Urothelium cell line (cell line): ENCODE measurements at regions not wholly inside any gene's neighbourhood (a gene's known extent, or its start where the extent isn't known, plus 50 kb on each side); places are given as distances from the start of the nearest gene placed in this dataset.

Source experiments
- DNase-seq: peaks from one replicate; pipeline ENCODE4 v3.0.0; 2011; ENCODE audit warnings: low spot score, mixed read lengths
- FAIRE-seq: peaks from 2 replicates; lab custom pipeline; 2011; peaks lifted over from hg19 to GRCh38; lab: Jason Lieb, UNC

GRCh38 chr16:74100395-74101326 is 196.0 kb upstream of the PSMD7 start:
- no peak for FAIRE-seq
- no peak for DNase-seq

GRCh38 chr16:74099530-74099929 is 197.1 kb upstream of the PSMD7 start:
- DNase-seq (no peak), FAIRE-seq (no peak)

GRCh38 chr16:74094962-74095361 is 201.7 kb upstream of the PSMD7 start:
- no peak for DNase-seq
- no peak for FAIRE-seq

GRCh38 chr16:74094514-74094913 is 202.1 kb upstream of the PSMD7 start:
- no peak for DNase-seq

GRCh38 chr16:74092336-74092735 is 204.3 kb upstream of the PSMD7 start:
- no peak for FAIRE-seq
- DNase-seq: no peak

More at GRCh38 chr16:74094514-74094913, 202.1 kb upstream of the PSMD7 start:
- FAIRE-seq: no peak

GRCh38 chr16:74090871-74091270 is 205.7 kb upstream of the PSMD7 start:
- no peak for DNase-seq
- no peak for FAIRE-seq

- DNase-seq (no peak), FAIRE-seq (no peak)
Measured at GRCh38 chr16:74083541-74083940, 213.1 kb upstream of the PSMD7 start.

- no peak for DNase-seq
- FAIRE-seq: no peak
Measured at GRCh38 chr16:74080311-74080710, 216.3 kb upstream of the PSMD7 start.

- no peak for FAIRE-seq
- DNase-seq: no peak
Measured at GRCh38 chr16:74079232-74079586, 217.4 kb upstream of the PSMD7 start.

GRCh38 chr16:74078511-74079231 is 217.9 kb upstream of the PSMD7 start:
- no peak for FAIRE-seq

GRCh38 chr16:74076568-74076967 is 220.0 kb upstream of the PSMD7 start:
- DNase-seq: no peak

More at GRCh38 chr16:74078511-74079231, 217.9 kb upstream of the PSMD7 start:
- no peak for DNase-seq

GRCh38 chr16:74075393-74075792 is 221.2 kb upstream of the PSMD7 start:
- DNase-seq: no peak
- no peak for FAIRE-seq

More at GRCh38 chr16:74076568-74076967, 220.0 kb upstream of the PSMD7 start:
- FAIRE-seq: no peak

- DNase-seq: no peak
- FAIRE-seq: no peak
Measured at GRCh38 chr16:74073456-74073855, 223.2 kb upstream of the PSMD7 start.

- DNase-seq (no peak), FAIRE-seq (no peak)
Measured at GRCh38 chr16:74071996-74072535, 224.5 kb upstream of the PSMD7 start.

- no peak for FAIRE-seq
- DNase-seq: no peak
Measured at GRCh38 chr16:74070237-74070636, 226.4 kb upstream of the PSMD7 start.

GRCh38 chr16:74064120-74064735 is 232.4 kb upstream of the PSMD7 start:
- no peak for DNase-seq
- no peak for FAIRE-seq

GRCh38 chr16:74053826-74054225 is 242.8 kb upstream of the PSMD7 start:
- no peak for DNase-seq
- FAIRE-seq: no peak

- DNase-seq (no peak), FAIRE-seq (no peak)
Measured at GRCh38 chr16:74053312-74053711, 243.3 kb upstream of the PSMD7 start.

- no peak for FAIRE-seq
- DNase-seq: no peak
Measured at GRCh38 chr16:74052016-74052415, 244.6 kb upstream of the PSMD7 start.

GRCh38 chr16:74049027-74049426 is 247.6 kb upstream of the PSMD7 start:
- FAIRE-seq: no peak
- DNase-seq: no peak

- FAIRE-seq: no peak
- no peak for DNase-seq
Measured at GRCh38 chr16:74046524-74046923, 250.1 kb upstream of the PSMD7 start.
